ENCODE measurements at regions not wholly inside any gene's neighbourhood (a gene's known extent, or its start where the extent isn't known, plus 50 kb on each side); places are given as distances from the start of the nearest gene placed in this dataset.

GRCh38 chr12:126095748-126096510 is 1030.7 kb downstream of the AACS start:
- TF ChIP-seq CTCF (conservative IDR thresholded peaks at IDR 0.05; ENCODE audit: low read depth in 2 of 2) = no peak
- TF ChIP-seq EZH2 (IDR thresholded peaks at IDR 0.05; ENCODE audit: low read depth, unreplicated experiment) = no peak
- no peak for TF ChIP-seq POLR2AphosphoS5 (IDR thresholded peaks at IDR 0.05; ENCODE audit: low read depth)
- no peak for TF ChIP-seq REST (IDR thresholded peaks at IDR 0.05; ENCODE audit: unreplicated experiment)
